ENCODE measurements at regions not wholly inside any gene's neighbourhood (a gene's known extent, or its start where the extent isn't known, plus 50 kb on each side); places are given as distances from the start of the nearest gene placed in this dataset.

DNA sequence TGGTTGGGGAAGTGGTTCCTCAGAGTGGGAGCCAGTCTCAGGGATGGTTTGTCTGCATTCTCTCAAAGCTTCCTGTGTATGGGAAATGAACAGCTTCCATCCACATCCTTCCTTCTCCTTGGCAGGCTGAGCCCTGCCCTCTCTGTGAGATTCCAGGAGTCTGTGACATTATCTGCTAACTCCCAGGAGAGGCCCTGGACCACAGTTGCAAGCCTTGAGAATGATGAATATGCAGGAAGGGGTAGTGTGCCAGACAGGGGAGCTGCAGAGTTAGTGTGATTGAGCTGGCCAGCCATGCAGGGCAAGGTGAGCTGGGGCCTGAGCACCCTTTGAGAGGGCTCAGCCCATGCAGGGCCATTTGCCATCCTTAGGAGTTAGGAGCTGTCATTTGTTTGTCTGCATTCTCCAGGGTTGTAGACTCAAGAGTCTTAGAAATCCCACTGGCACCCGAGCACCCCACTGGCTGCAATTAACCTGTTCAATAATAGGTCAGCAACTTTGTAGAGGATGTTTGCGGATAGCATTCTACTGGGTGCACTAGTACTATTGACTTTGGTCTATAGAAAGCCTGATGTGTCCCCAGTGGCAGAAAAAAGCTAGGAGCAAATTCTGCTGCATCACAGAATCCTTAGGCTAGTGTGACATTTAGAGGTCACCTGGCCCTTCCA is 299.0 kb upstream of the CADM1 start:
- DNase-seq (ENCODE audit: low read depth, low spot score) = no peak

DNA sequence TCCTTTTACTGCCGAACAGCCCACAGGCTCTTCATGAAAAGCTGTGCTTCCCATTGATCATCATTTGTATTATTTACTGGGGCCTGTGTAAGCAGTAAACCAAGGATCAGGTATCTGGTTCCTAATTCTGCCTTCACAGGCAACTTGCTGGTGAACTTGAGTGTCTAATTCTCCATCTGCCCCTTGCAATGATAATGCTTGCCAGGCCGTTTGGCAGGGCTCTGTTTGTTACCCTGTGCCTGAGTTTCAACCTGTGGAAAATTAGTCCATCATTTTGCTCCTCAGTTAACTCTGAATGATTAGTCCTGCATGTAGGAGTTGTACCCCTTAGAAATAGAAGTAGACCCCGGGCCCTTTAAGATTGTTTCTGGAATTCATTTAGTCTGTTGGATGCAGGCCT is 298.4 kb upstream of the CADM1 start:
- DNase-seq (ENCODE audit: low read depth, low spot score) = no peak

DNA sequence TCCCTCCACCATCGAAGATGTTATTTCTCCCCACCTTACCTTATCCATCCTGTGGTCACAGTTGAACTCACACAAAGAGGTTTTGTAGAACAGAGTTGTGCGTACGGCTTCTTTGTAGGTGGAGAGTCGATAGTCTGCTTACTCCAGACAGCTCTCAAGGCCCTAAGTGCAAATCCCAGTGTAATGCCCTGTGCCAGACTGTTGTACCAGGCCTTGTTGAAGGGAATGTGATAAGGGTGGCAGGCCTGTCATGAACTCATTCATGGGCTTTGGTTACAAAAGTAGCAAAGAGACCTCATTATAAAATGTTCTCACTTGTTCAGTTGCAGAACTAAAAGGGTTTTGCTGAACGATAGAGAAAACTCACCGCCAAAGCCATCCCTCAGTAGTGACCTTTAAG is 288.7 kb upstream of the CADM1 start:
- no peak for DNase-seq (ENCODE audit: low read depth, low spot score)

DNA sequence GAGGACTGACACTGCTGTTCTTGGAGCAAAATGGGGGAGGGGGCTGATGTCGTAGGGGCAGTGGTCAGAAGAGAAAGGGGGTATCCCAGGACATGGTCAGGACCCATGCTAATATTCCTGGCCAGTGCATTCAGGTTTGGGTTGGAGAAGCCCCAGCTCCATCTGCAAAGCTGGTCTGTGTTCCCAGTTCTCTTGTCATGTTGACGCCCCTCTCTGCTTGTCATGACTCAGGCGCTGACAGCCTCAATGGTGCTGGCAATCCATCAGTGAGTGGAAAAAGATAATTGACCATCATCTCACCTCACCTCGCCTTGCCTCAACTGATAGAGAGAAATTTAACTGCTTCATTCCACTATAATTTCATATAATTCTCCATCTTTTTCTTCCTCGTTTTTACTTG is 283.1 kb upstream of the CADM1 start:
- DNase-seq (ENCODE audit: low read depth, low spot score) = no peak

DNA sequence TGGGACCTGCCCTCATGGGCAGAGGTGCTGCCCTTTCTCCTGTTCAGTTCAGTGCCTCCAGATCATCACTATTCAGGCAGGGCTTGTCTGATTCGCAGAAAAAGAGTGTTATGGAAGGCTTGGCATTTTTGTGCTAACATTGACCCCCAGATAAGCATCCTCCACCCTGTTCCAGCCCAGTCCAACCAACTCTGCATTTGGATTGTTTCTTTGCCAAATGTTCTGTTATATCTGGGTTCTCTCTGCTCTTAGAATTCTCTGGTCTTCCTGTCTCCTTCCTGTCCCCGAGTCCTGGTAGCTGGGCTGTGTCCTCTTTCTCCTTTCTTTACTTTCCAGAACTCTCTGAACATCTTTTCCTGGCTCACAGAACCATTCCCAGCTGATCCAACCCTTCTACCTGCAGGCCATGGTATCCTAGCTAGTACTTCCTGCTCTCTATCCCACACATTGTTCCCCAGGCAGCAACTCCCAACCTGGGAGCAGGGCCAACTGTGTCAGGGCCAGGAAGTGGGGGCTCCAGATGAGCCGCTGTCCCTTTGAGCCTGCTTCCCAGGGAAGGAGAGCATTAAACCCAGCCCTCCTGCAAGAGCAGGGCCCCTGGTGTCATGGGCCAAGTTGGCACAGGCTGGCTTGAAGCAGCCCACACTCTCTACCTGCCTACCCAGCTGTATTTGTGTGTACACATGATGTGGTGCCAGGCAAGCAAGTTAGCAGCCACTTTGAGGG is 280.7 kb upstream of the CADM1 start:
- no peak for DNase-seq (ENCODE audit: low read depth, low spot score)

DNA sequence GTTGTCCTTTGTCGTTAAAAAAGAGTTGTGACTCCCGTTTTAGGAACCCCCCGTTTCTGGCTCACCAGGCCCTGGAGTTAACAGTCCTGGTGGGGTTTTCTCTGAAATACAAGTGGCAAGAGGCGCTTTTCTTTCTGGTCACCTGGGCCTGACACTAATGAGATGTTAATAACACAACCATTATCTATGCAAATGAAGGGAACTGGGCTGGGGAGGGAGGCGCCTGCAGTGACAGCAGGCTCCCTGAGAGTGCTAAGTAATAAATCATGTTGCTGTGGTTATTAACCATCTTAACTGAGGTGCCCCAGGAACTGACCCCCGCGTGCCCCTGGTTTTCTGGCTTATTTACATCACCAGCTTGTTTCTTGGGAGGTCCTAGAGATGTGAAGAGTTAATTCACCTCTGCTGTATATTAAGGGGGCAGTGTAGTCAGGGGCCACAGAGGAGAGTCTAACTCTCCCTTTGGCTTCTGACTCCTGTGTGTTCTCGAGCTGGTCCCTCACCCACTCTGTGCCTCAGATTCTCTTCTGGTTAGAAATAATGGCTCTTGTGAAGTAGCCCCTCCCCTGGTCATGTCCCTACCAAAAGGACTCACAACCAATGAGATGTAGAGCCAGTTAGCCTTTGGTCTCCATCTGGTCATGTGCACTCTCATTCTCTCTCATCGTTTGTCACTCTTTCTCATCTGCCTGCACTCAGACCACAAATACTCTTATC is 276.6 kb upstream of the CADM1 start:
- no peak for DNase-seq (ENCODE audit: low read depth, low spot score)

DNA sequence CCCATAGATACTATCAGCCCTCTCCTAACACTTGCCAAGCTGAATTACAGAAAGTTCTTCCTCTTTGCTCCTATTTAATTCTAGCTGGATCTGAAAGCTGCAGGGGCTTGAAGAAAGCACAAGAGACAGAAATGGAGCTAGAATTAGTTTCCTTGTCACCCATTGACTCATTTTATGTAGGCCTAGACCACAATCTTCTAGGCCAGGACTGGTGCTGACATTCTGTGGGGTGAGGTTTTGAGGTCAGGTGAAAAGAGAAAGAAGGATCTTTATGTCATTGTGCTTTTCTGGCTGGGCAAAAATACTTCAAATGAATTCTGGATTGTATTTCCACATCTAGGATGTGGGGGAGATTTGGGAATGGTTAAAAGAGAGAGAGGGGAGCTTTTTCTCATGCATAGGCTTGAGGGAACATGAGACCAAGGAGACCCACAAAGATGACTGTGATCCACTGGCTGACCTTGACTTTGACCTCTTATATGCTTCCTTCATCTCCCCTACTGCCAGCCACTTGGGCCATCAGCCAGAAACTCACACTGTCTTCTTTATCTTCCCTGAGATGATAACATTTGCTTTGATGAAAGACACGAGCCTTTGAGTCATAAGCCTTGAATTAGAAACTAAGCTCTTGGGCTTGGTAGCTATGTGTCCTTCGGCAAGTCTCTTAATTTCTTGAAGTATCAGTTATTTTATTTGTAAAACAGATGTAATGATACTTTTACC is 274.9 kb upstream of the CADM1 start:
- DNase-seq (ENCODE audit: low read depth, low spot score) = no peak

DNA sequence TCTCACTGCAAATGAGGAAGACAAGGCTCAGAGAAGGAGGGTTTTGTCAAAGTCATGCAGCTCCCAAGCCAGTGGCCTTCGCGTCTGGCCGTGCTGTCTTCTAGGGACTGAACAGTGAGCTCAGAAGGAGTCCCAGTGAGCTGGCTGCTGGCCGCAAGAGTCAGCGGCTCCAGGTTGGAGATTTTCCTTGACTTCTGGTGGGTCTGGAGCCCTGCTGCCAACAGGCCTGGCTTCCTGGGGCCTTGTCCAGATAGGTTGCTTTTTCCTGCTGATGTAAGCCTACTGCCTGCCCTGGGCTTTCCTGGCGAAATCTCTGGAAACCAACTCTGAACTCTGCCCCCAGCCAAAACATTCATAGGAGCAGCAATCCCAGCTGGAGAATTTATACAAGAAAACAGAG is 272.7 kb upstream of the CADM1 start:
- DNase-seq (ENCODE audit: low read depth, low spot score) = no peak

DNA sequence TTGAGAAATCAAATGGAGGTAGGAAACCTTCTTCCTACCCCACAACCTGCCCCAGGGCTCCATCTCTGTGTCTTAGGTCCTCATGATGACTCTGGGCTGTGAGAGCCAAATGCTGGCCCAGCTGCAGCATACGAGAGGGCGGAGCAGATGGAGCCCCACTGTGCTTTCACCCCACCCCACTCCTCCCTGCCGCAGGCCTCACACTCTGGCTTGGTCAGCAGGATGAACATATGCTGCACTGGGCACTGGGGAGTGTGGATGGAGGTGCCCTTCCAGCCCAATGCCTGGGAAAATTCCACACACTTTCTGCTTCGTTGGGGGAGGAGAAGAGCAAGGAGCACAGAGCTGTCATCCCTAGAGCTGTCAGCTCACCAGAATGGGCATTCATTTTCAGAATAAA is 271.6 kb upstream of the CADM1 start:
- DNase-seq (ENCODE audit: low read depth, low spot score) = no peak

DNA sequence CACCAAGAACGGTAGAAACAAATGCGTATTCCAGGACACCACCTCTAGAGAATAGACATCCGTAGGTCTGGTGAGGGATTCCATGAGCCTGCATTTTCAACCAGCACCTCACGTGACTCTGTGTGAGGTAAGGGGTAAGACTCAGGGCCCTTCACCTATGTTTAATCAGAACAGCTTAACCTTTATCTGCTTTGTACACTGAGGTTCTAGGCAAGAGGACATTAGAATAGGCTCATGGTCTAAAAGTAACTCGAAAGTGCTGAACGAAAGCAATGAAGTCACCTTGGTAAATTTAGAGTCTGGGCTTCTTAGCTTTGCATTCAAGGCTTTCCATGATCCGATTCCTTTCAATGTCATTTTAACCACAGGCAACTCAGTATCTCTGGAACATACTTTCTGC is 270.5 kb upstream of the CADM1 start:
- no peak for DNase-seq (ENCODE audit: low read depth, low spot score)

DNA sequence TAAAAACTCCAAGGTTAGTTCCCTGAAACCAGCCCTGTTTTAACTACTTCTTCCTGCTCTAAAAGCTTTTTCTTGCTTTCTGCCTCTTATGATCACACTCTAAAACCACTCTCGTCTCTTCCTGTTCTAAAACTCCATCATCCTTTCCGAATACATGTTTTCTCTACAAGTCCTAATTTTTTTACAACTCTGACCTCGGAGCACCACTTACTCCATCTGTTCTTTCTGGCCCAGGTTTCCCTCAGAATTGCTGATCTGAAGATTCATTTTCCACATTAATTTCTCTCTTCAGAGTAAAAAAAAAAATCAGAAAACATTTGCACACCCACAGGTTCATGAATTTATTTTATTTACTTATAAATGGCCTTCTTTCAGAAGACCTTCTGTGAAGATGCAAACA is 265.7 kb upstream of the CADM1 start:
- no peak for DNase-seq (ENCODE audit: low read depth, low spot score)

DNA sequence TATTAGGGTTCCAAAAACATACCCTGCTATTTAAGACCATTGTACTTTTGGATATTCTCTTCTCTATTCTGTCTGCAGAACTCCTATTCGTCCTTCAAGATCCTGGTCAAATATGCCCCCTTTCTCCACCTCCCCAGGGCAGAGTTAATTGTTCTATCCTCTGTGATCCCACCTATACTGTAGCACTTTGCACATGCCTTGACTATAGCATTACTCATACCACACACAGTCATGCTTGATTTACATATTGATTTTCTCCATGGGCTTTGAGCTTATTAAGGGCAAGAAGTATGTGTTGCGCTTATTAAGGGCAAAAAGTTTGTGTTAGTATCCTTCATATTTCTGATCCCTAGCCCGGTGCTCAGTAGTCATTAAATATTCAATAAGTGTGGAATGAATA is 263.7 kb upstream of the CADM1 start:
- DNase-seq (ENCODE audit: low read depth, low spot score) = no peak

DNA sequence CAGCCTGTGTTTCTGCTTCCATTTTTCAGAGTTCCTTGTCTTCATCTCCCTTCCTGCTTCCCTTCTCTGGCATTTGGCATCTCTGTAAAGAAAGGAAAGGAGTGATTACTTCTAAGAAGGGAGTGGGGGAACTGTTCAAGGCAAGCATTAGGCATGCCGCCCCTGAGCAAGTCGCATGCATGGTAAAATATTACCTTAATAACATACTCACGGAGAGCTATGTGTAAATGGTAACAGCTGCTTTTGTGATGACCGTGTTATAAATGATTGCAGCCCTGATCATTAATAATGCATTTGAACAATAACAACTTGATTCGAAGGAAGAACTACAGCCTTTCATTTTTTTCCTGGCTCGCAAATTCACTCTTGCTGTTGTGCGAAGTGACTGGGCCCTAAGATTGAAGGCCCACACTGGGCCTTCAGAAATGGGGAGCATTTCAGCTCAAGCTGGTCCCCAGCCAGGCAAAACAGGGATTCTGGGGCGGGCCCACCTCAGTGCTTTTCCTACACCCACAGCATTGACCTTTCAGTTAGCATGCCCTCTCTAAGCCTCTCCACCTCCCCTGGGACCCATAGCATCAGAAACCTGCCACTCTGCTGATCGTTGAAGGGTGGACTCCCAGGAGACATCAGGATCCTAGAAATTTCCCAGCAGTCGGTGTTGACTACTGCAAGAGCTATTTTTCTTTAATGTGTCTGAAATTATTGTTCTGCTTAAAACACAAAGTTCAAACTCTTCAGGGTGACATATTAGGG is 263.0 kb upstream of the CADM1 start:
- DNase-seq (ENCODE audit: low read depth, low spot score) = no peak

DNA sequence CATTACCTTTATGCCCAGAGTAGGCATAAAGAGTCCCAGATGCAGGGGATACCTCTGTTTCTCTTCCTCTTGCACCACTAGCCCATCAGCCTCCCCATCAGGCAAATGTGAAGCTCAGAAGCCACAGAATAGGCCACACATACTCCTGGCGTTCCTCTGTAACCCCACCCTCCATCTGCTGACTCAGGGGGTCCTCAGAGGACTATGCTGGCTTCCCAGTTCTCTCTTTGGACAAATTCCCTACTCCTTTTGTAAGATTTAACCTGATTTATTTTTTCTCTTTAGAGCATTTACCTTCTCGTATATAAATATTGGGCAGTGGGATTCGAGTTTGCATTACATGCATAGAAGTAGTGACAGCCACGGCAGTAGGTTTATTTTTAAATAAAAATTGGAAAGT is 262.3 kb upstream of the CADM1 start:
- no peak for DNase-seq (ENCODE audit: low read depth, low spot score)

DNA sequence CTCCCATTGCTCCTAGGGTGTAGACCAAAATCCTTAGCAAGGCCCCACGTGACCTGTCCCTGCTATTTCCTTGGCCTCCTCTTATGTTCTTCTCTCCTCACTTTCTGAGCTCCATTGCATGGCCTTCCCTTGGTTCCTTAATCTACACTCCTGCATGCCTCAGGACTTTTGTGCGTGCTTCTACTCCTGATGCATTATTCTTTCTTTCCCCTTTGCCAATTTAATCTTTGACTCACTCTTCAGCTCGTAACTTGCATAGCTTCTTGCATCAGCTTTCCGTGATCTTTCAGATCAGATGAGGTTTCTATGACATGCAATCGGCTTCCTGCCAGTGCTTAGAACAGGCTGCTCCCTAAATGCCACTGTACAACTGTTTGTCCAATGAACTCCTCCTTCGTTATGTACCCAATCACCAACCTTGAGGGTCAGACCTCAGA is 261.6 kb upstream of the CADM1 start:
- DNase-seq (ENCODE audit: low read depth, low spot score) = no peak

DNA sequence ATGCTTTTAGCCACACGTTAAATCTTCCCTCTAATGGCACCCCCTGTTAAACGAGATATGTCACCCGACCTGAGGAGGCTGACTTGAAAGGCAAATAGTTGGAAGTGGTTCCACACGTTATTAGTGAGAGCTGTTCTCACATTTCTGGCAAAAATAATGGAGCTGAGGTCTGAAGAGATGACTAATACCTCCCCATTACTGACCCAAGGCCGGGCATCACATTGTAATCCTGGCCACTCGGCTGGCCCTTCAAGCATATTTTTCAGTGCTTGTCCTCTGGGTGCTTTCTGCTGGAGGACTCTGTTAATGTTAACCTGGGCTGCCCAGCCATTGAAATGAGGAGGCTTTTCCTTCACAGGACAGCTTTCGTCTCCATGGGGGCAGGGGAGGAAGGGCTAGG is 260.0 kb upstream of the CADM1 start:
- DNase-seq (ENCODE audit: low read depth, low spot score) = no peak

DNA sequence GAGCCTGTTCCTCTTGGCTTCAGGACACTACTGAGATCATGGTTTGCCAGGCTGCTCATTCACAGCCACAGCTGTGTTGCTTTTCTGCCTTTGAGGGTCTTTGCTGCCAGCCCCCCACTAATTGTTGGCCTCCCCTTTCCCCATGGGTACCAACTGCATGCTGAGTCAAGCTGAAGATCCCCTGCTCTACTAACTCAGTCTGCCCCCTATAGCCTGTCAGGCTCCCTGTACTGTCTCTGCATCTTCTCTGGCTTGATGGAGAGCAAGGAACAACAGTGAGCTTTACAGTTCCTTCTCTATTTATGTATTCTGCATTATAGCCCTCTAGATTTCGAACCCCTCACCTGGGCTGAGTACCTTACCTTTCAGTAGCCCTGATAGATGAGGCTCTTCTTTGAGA is 257.6 kb upstream of the CADM1 start:
- no peak for DNase-seq (ENCODE audit: low read depth, low spot score)

DNA sequence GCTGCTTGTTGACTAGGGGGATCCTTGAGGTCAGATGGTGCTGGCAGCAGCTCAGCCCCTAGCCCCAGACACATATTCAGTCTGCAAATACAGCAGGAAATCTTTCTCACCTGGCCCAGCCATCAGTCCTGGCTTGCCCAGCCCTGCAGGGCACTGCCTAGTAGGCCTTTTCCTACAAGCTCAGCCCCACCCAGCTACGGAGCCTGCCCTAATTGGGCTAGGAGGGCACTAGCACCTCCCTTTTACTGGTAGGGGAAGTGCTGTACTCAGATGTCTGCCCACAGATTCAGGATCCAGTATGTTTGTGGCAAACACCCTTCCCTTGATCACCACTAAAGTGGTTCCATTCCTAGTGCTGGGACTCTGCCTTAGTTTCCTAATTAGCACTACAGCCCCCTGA is 257.1 kb upstream of the CADM1 start:
- DNase-seq (ENCODE audit: low read depth, low spot score) = no peak

DNA sequence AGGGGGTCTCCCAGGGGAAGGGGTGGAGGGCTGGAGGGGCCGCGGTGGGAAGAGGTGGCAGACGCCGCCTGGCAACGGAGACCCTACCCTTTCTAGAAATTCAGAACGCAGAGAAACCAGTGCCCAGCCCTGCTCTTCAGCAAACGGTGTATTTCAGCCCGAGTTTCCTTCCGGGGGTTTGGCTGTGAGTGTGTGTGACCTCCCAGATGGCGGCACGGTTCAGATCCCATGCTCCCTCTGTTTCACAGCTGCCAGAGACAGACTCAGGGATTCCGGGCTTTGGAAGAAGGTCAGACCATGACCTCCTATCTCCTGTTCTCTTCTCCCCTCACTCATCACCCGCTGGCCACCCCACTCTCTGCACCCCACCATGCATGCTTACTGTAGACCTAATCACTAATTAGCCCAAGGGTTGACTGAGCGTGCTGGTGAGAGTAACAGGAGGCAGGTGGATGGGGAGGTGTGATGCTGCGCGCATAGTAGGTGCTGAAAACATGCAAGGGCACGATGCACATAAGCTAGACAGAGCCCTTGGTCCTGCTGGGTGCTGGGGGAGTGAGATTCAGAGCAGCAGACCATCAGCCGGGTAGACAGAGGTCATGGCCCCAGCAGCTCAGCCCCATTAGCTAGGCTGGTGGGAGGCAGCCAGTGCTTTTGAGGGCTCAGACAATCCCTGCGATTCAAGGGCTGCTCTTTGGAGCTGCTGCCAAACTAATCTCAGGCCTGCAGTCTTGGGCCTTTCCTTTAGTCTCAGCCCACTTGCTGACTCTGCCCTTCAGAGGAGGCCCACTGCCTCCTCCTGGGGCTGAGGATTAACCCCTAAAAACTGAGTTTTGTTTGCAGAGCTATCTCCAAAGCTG is 256.5 kb upstream of the CADM1 start:
- DNase-seq (ENCODE audit: low read depth, low spot score) = no peak

Measured in pulmonary artery endothelial cell (primary cell).